ENCODE measurements at regions not wholly inside any gene's neighbourhood (a gene's known extent, or its start where the extent isn't known, plus 50 kb on each side); places are given as distances from the start of the nearest gene placed in this dataset.

DNA sequence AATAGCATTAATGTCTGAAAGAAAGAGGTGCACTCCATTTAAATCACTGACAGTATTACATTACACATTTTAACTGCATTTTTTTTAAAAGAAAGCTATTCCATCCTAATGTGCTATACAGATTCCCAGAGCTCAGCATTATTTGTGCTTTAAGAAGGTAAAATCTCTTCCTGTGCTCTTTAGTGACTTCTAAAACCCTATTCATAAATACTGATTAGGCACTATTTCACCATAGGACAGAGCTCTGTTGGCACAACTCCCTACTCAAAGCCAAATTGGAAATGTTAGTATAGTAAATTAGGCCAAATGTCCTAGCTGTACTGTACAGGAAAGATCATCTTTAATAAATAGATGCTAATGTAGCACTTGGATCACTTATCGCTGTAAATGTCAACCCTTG, 262.5 kb downstream of the TUSC1 start:
- in situ Hi-C loops (cut with HindIII; ENCODE audit: low sequenced_read_pairs) = no loop called here
- H3K4me3 ChIP-seq (ENCODE audit: low read depth, low read length) = no peak overlapping the region
- no peak for DNase-seq (ENCODE audit: low read depth)
- TF ChIP-seq, protein P1, sequence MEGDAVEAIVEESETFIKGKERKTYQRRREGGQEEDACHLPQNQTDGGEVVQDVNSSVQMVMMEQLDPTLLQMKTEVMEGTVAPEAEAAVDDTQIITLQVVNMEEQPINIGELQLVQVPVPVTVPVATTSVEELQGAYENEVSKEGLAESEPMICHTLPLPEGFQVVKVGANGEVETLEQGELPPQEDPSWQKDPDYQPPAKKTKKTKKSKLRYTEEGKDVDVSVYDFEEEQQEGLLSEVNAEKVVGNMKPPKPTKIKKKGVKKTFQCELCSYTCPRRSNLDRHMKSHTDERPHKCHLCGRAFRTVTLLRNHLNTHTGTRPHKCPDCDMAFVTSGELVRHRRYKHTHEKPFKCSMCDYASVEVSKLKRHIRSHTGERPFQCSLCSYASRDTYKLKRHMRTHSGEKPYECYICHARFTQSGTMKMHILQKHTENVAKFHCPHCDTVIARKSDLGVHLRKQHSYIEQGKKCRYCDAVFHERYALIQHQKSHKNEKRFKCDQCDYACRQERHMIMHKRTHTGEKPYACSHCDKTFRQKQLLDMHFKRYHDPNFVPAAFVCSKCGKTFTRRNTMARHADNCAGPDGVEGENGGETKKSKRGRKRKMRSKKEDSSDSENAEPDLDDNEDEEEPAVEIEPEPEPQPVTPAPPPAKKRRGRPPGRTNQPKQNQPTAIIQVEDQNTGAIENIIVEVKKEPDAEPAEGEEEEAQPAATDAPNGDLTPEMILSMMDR (IDR thresholded peaks at IDR 0.05; ENCODE audit: low read depth, low read length, missing control alignments) = no peak

DNA sequence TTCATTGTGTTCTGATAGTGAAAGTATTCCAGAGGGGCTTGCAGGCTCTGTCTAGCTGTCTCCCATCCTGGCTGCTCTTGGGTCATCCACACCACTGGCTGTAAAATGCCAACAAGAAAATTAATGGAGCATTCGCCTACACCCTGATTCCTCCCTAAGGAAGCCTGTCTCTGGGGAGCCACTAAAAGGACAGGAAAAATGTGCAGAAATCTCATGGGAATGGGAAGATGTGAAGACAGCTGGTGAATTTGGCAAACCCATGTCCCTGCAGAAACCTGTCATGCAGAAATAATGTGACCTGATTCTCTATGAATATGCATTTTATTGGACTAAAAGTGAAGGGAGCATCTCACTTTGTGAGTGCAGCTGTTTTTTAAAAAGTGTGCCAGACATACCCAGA, 265.6 kb downstream of the TUSC1 start:
- TF ChIP-seq, protein P1 (IDR thresholded peaks at IDR 0.05; ENCODE audit: low read depth, low read length, missing control alignments) = no peak
- no peak overlapping the region for H3K4me3 ChIP-seq (ENCODE audit: low read depth, low read length)
- in situ Hi-C loops (cut with HindIII; ENCODE audit: low sequenced_read_pairs) = no loop called here
- DNase-seq (ENCODE audit: low read depth) = no peak

DNA sequence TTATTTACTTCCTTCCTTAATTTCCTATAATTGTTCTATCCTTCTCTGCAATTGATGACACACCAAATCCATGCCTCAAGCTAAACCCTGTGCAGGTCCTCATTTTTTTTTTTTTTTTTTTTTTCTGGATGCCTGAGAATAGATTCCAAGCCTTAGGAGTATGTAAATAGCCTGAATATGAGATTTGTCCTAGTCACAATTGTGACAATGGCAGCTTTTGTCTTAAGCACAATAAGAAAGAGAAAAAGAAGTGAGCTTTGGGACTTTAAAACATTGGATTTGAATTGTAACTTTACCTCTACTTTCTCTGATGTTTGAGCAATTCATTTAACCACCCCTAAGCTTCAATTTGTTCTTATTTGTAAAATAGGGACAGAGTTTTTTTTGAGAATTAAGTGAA, 280.5 kb downstream of the TUSC1 start:
- no peak for DNase-seq (ENCODE audit: low read depth)
- H3K4me3 ChIP-seq (ENCODE audit: low read depth, low read length) = no peak overlapping the region
- in situ Hi-C loops (cut with HindIII; ENCODE audit: low sequenced_read_pairs) = no loop called here
- TF ChIP-seq, protein P1 (IDR thresholded peaks at IDR 0.05; ENCODE audit: low read depth, low read length, missing control alignments) = no peak

DNA sequence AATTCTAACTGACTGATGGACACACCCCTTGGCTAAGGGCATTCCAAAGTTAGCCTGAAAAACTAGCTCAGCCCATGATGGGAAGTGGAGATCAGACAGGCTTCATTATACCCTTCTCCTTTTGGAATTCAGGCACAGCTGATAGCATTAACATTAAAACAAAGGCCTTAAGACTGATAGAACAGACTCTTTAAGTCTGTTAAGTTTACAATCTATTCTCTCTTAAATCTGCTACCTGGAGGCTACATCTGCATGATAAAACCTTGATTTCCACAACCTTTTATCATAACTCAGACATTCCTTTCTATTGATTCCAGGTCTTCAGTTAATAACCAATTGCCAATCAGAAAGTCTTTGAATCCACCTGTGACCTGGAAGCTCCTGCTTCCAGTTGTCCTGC, 281.4 kb downstream of the TUSC1 start:
- TF ChIP-seq, protein P1 (IDR thresholded peaks at IDR 0.05; ENCODE audit: low read depth, low read length, missing control alignments) = no peak
- no peak for DNase-seq (ENCODE audit: low read depth)
- H3K4me3 ChIP-seq (ENCODE audit: low read depth, low read length) = no peak overlapping the region
- in situ Hi-C loops (cut with HindIII; ENCODE audit: low sequenced_read_pairs) = no loop called here

DNA sequence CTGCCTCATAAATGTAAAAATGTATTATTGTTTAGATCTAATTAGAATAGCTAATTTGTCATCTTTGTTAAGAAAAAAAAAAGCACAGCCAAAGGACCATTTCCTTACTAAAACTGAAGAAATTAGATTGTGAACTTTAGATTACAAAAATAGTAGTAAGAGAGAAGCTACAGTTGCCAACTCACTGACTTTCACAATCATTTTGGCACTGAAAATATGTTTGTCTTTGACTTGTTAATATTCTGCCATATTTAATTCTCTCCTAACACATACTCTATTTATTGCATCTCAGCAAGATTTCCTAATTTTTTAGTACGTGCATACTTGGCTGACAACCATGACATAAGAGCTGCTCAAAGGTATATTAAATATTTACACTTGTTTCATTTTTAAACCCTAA, 297.1 kb downstream of the TUSC1 start:
- in situ Hi-C loops (cut with HindIII; ENCODE audit: low sequenced_read_pairs) = no loop called here
- no peak for DNase-seq (ENCODE audit: low read depth)
- no peak overlapping the region for H3K4me3 ChIP-seq (ENCODE audit: low read depth, low read length)
- TF ChIP-seq, protein P1 (IDR thresholded peaks at IDR 0.05; ENCODE audit: low read depth, low read length, missing control alignments) = no peak

DNA sequence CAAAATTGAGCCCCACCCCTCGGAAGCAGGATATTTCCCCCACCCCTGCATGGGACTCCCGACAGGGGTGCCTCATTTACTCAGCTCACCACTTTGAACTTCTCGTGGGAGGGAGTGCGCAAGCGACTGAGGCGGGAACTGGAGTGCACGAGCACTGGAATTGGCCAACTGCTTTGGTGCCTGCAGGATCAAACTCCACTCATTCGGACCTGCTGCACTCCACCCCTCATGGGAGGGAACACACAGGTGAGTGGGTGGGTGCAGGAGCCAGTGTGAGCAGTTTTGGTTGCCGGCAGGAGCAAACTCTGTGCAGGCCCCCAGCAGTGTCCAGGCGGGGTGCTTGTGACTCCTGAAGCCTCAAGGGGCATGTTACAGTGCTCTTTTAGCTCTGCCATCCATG, 301.2 kb downstream of the TUSC1 start:
- DNase-seq (ENCODE audit: low read depth) = no peak
- in situ Hi-C loops (cut with HindIII; ENCODE audit: low sequenced_read_pairs) = no loop called here
- H3K4me3 ChIP-seq (ENCODE audit: low read depth, low read length) = no peak overlapping the region
- TF ChIP-seq, protein P1 (IDR thresholded peaks at IDR 0.05; ENCODE audit: low read depth, low read length, missing control alignments) = no peak

DNA sequence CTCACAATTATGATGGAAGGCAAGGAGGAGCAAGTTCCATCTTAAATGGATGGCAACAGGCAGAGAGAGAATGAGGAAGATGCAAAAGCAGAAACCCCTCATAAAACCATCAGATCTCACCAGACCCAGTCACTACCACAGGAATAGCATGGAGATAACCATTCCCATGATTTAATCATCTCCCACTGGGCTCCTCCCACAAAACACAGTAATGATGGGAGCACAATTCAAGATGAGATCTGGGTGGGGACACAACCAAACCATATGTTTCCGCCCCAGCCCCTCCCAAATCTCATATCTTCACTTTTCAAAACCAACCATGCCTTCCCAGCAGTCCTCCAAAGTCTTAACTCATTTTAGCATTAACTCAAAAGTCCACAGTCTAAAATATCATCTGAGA, 304.0 kb downstream of the TUSC1 start:
- in situ Hi-C loops (cut with HindIII; ENCODE audit: low sequenced_read_pairs) = no loop called here
- TF ChIP-seq, protein P1 (IDR thresholded peaks at IDR 0.05; ENCODE audit: low read depth, low read length, missing control alignments) = no peak
- no peak overlapping the region for H3K4me3 ChIP-seq (ENCODE audit: low read depth, low read length)
- no peak for DNase-seq (ENCODE audit: low read depth)

Data from astrocyte of the cerebellum (primary cell).